NCI-H226 (cell line): ENCODE measurements at regions not wholly inside any gene's neighbourhood (a gene's known extent, or its start where the extent isn't known, plus 50 kb on each side); places are given as distances from the start of the nearest gene placed in this dataset.
A peak's percentile ranks its signal among the peaks of the same experiment; 100 is the strongest.

Source experiments
- DNase-seq: peaks from one replicate; pipeline ENCODE4 v3.0.0-alpha.2; 2015

GRCh38 chr6:105509506-105510331 lies 106.8 kb upstream of the PREP start:
- DNase-seq: no peak

GRCh38 chr6:105507811-105508210 lies 104.9 kb upstream of the PREP start:
- DNase-seq: no peak

GRCh38 chr6:105504706-105505105 lies 101.8 kb upstream of the PREP start:
- DNase-seq: no peak

GRCh38 chr6:105503641-105504040 lies 100.8 kb upstream of the PREP start:
- no peak for DNase-seq

- no peak for DNase-seq
These were observed 99.0 kb upstream of the PREP start for GRCh38 chr6:105501826-105502344.

- DNase-seq: no peak
These were observed 98.4 kb upstream of the PREP start for GRCh38 chr6:105501246-105501645.

- no peak for DNase-seq
These were observed 97.8 kb upstream of the PREP start for GRCh38 chr6:105500693-105501092.

GRCh38 chr6:105499931-105500330 lies 97.0 kb upstream of the PREP start:
- no peak for DNase-seq

GRCh38 chr6:105499136-105499870 lies 96.4 kb upstream of the PREP start:
- no peak for DNase-seq

GRCh38 chr6:105497549-105497948 lies 94.7 kb upstream of the PREP start:
- no peak for DNase-seq

- no peak for DNase-seq
These were observed 92.6 kb upstream of the PREP start for GRCh38 chr6:105495515-105495914.

- no peak for DNase-seq
These were observed 91.8 kb upstream of the PREP start for GRCh38 chr6:105494688-105495087.

- DNase-seq: no peak
These were observed 90.9 kb upstream of the PREP start for GRCh38 chr6:105493736-105494135.

- peak; percentile 9 for DNase-seq
These were observed 90.1 kb upstream of the PREP start for GRCh38 chr6:105492706-105493673.

GRCh38 chr6:105489216-105489530 lies 86.3 kb upstream of the PREP start:
- DNase-seq: no peak

- no peak for DNase-seq
These were observed 85.8 kb upstream of the PREP start for GRCh38 chr6:105488516-105489215.

- DNase-seq: no peak
These were observed 84.3 kb upstream of the PREP start for GRCh38 chr6:105487040-105487790.

GRCh38 chr6:105485456-105485855 lies 82.6 kb upstream of the PREP start:
- DNase-seq: no peak

GRCh38 chr6:105484238-105485161 lies 81.6 kb upstream of the PREP start:
- DNase-seq: peak; percentile 28

GRCh38 chr6:105483492-105483891 lies 80.6 kb upstream of the PREP start:
- peak; percentile 51 for DNase-seq
